Neural cell (in vitro differentiated cells): ENCODE measurements at regions not wholly inside any gene's neighbourhood (a gene's known extent, or its start where the extent isn't known, plus 50 kb on each side); places are given as distances from the start of the nearest gene placed in this dataset.

ENCODE experiments used
- H2AFZ ChIP-seq: fragments of 200-600, 300-800 bp; sonication (generic), shearing (Covaris generic); 2 replicates; pipeline ENCODE4 v1.6.0; 2014; ENCODE audit warnings: low read depth, mild to moderate bottlenecking, antibody characterized with exemption, low read length, moderate library complexity
- H3F3A ChIP-seq: fragments of 200-600 bp; shearing (Covaris generic); 2 replicates; pipeline ENCODE4 v1.6.1; 2016; ENCODE audit warnings: mild to moderate bottlenecking, moderate library complexity, mixed read lengths, antibody characterized with exemption, low read length; ENCODE audit not compliant: insufficient read depth, poor library complexity, severe bottlenecking
- H3K27ac ChIP-seq: fragments of 200-600, 300-800 bp; sonication (generic), shearing (Covaris generic); 2 replicates; pipeline ENCODE4 v1.5.1; 2014; ENCODE audit warnings: mild to moderate bottlenecking, low read length, moderate library complexity
- H3K27me3 ChIP-seq: fragments of 300-800, 200-600 bp; sonication (generic), shearing (Covaris generic); 2 replicates; pipeline ENCODE4 v1.6.0; 2014; ENCODE audit warnings: mild to moderate bottlenecking, low read depth, low read length, moderate library complexity; ENCODE audit not compliant: insufficient read depth
- H3K36me3 ChIP-seq: fragments of 300-800, 200-600 bp; sonication (generic), shearing (Covaris generic); 2 replicates; pipeline ENCODE4 v1.5.1; 2014; ENCODE audit warnings: mild to moderate bottlenecking, antibody characterized with exemption, low read length, moderate library complexity; ENCODE audit not compliant: insufficient read depth
- H3K4me2 ChIP-seq: fragments of 300-800, 200-600 bp; sonication (generic), shearing (Covaris generic); 2 replicates; pipeline ENCODE4 v1.6.0; 2014; ENCODE audit warnings: mild to moderate bottlenecking, low read length
- H3K4me3 ChIP-seq: fragments of 300-800, 200-600 bp; sonication (generic), shearing (Covaris generic); 2 replicates; pipeline ENCODE4 v1.5.1; 2014; ENCODE audit warnings: mild to moderate bottlenecking, low read length, moderate library complexity
- H3K79me2 ChIP-seq: fragments of 200-600 bp; shearing (Covaris generic); replicated peaks from 2 replicates; pipeline ENCODE4 v1.6.0; 2014; ENCODE audit warnings: mild to moderate bottlenecking, low read length, moderate library complexity; ENCODE audit not compliant: insufficient read depth
- H3K9ac ChIP-seq: fragments of 300-800, 200-600 bp; sonication (generic), shearing (Covaris generic); 2 replicates; pipeline ENCODE4 v1.6.1; 2016; ENCODE audit warnings: mild to moderate bottlenecking, low read length, mixed read lengths
- H3K9me2 ChIP-seq: fragments of 200-600 bp; shearing (Covaris generic); 2 replicates; pipeline ENCODE4 v1.6.1; 2016; ENCODE audit warnings: mild to moderate bottlenecking, low read length, mixed read lengths; ENCODE audit not compliant: insufficient read depth
- H3K9me3 ChIP-seq: fragments of 200-600, 300-800 bp; sonication (generic), shearing (Covaris generic); 2 replicates; pipeline ENCODE4 v1.6.1; 2016; ENCODE audit warnings: mild to moderate bottlenecking, mixed run types, low read length, moderate library complexity, mixed read lengths
- H4K20me1 ChIP-seq: fragments of 200-600 bp; shearing (Covaris generic); 2 replicates; pipeline ENCODE4 v1.6.1; 2016; ENCODE audit warnings: mild to moderate bottlenecking, mixed run types; ENCODE audit not compliant: insufficient read depth
- CTCF ChIP-seq: fragments of 450-650 bp; IDR thresholded peaks from 2 replicates; pipeline ENCODE4 v1.5.1; 2014; ENCODE audit warnings: antibody characterized with exemption, mild to moderate bottlenecking, moderate library complexity; ENCODE audit not compliant: poor library complexity, severe bottlenecking
- EP300 ChIP-seq: fragments of 450-650 bp; conservative IDR thresholded peaks from 2 replicates; pipeline ENCODE4 v1.6.1; 2014; ENCODE audit warnings: antibody characterized with exemption, mild to moderate bottlenecking, moderate library complexity; ENCODE audit not compliant: poor library complexity, severe bottlenecking
- EZH2 ChIP-seq: fragments of 200-600, 300-800 bp; shearing (Covaris generic), sonication (generic); IDR thresholded peaks from 2 replicates; pipeline ENCODE4 v1.6.1; 2014; ENCODE audit warnings: antibody characterized with exemption, low read length, borderline replicate concordance, mild to moderate bottlenecking; ENCODE audit not compliant: insufficient read depth, poor library complexity, severe bottlenecking
- MXI1 ChIP-seq: fragments of 450-650 bp; conservative IDR thresholded peaks from 2 replicates; pipeline ENCODE4 v1.6.1; 2014; ENCODE audit warnings: antibody characterized with exemption, mild to moderate bottlenecking; ENCODE audit not compliant: poor library complexity, severe bottlenecking
- POLR2AphosphoS5 ChIP-seq: IDR thresholded peaks from 2 replicates; pipeline ENCODE4 v1.6.1; 2012
- RAD21 ChIP-seq: fragments of 450-650 bp; conservative IDR thresholded peaks from 2 replicates; pipeline ENCODE4 v1.6.1; 2014; ENCODE audit warnings: antibody characterized with exemption, mild to moderate bottlenecking, moderate library complexity
- REST ChIP-seq: IDR thresholded peaks from 2 replicates; pipeline ENCODE4 v1.6.1; 2012; ENCODE audit warnings: borderline replicate concordance
- SMC3 ChIP-seq: fragments of 450-650 bp; conservative IDR thresholded peaks from 2 replicates; pipeline ENCODE4 v1.6.1; 2014; ENCODE audit warnings: antibody characterized with exemption, mild to moderate bottlenecking, moderate library complexity; ENCODE audit not compliant: poor library complexity
- TAF1 ChIP-seq: IDR thresholded peaks from 2 replicates; pipeline ENCODE4 v1.6.1; 2012; ENCODE audit warnings: low read depth

DNA sequence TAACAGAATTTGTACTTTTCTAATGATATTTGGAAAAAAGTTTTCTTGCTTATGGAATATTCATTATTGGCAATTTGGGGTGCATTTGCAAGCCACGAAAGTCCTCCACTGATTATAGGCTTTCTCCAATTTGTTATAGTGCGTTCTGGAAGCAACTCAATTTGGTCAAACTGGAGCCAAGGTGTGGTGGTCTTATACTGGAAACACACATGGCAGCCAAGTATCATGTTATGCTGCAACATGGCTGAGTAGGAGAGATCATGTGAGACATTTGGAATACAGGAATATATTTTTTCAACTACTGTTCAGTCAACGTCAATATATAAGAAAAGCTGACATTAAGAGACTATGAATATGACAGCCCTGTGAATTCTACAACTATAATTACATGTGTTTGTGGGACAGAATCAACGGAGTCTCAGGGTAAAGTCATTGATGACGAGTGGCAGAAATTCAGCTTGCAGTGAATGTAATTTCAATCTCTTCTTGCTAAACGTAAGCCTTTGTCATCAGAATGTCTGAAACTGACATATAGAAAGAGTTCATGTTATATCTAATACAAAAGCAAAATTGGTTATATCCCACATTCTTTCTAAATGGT, 83.8 kb upstream of the FIBIN start:
- Histone ChIP-seq H3K27ac (peak overlapping the region; percentile 72), H3F3A (no peaks in the 10 kb centered on the region), H3K9me2 (no peaks in the 10 kb centered on the region), H3K27me3 (no peaks in the 10 kb centered on the region), H3K4me2 (no peak overlapping the region), H4K20me1 (no peaks in the 10 kb centered on the region), H3K4me3 (peak overlapping the region; percentile 43), H2AFZ (no peak overlapping the region), H3K9me3 (no peaks in the 10 kb centered on the region), H3K79me2 (no peaks in the 10 kb centered on the region), H3K36me3 (no peaks in the 10 kb centered on the region), H3K9ac (peak overlapping the region; percentile 13)
- TF ChIP-seq POLR2AphosphoS5 (peak; percentile 74), SMC3 (no peak), CTCF (no peak), RAD21 (no peak), EP300 (peak; percentile 99), TAF1 (no peak), REST (peak; percentile 65), MXI1 (peak; percentile 66), EZH2 (no peak)

DNA sequence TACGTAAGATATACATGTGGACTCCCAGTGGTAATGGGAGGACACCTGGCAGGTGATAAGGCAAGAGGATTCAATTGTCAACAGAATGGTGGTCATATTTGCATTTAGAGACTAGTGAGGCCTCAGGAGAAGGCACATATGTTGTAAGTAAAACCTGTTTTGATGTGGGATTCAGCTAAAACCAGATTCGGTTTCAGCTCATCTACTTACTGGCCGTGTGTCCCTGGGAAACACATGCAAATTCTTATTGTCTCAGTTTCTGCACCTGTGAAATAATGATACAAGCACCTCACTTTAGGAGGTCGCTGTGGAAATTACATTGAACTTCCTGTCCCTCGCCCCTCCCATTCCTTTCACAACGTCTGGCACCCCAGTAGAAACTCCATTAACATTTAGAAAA, 78.9 kb upstream of the FIBIN start:
- Histone ChIP-seq H3K27ac (no peak overlapping the region), H3K4me2 (no peak overlapping the region), H3K9ac (no peak overlapping the region), H4K20me1 (no peaks in the 10 kb centered on the region), H3K79me2 (no peaks in the 10 kb centered on the region), H2AFZ (no peak overlapping the region), H3K27me3 (no peaks in the 10 kb centered on the region), H3K36me3 (no peaks in the 10 kb centered on the region), H3K4me3 (no peak overlapping the region), H3K9me2 (no peaks in the 10 kb centered on the region), H3K9me3 (no peaks in the 10 kb centered on the region), H3F3A (no peaks in the 10 kb centered on the region)
- TF ChIP-seq TAF1 (no peak), EZH2 (no peak), POLR2AphosphoS5 (no peak), CTCF (no peak), EP300 (no peak), REST (no peak), MXI1 (no peak), RAD21 (no peak), SMC3 (no peak)
